Neural progenitor cell (in vitro differentiated cells): ENCODE measurements at regions not wholly inside any gene's neighbourhood (a gene's known extent, or its start where the extent isn't known, plus 50 kb on each side); places are given as distances from the start of the nearest gene placed in this dataset.

ENCODE experiments used
- DNase-seq: peaks from one replicate; pipeline ENCODE4 v3.0.0-alpha.2; 2016; ENCODE audit warnings: low spot score
- H2AFZ ChIP-seq: fragments of 200-600 bp; sonication (generic); replicated peaks from 2 replicates; pipeline ENCODE4 v1.6.1; 2016; ENCODE audit warnings: antibody characterized with exemption
- H3F3A ChIP-seq: fragments of 200-600 bp; sonication (generic); 2 replicates; pipeline ENCODE4 v1.6.1; 2016; ENCODE audit warnings: antibody characterized with exemption, low read depth
- H3K27ac ChIP-seq: fragments of 200-600 bp; sonication (generic); 2 replicates; pipeline ENCODE4 v1.5.1; 2016; ENCODE audit warnings: mild to moderate bottlenecking
- H3K27me3 ChIP-seq: fragments of 200-600 bp; sonication (generic); 2 replicates; pipeline ENCODE4 v1.6.1; 2016; ENCODE audit warnings: mild to moderate bottlenecking, moderate library complexity
- H3K36me3 ChIP-seq: fragments of 200-600 bp; sonication (generic); 2 replicates; pipeline ENCODE4 v1.5.1; 2016
- H3K4me1 ChIP-seq: fragments of 200-600 bp; sonication (generic); 2 replicates; pipeline ENCODE4 v1.6.1; 2016; ENCODE audit warnings: mixed run types
- H3K4me2 ChIP-seq: fragments of 200-600 bp; sonication (generic); 2 replicates; pipeline ENCODE4 v1.6.1; 2016
- H3K4me3 ChIP-seq: fragments of 200-600 bp; sonication (generic); 2 replicates; pipeline ENCODE4 v1.5.1; 2016
- H3K79me2 ChIP-seq: fragments of 200-600 bp; sonication (generic); 2 replicates; pipeline ENCODE4 v1.6.1; 2016; ENCODE audit warnings: low read depth
- H3K9ac ChIP-seq: fragments of 200-600 bp; sonication (generic); 2 replicates; pipeline ENCODE4 v1.6.1; 2016
- H3K9me3 ChIP-seq: fragments of 200-600 bp; sonication (generic); 2 replicates; pipeline ENCODE4 v1.5.1; 2016; ENCODE audit warnings: low read depth
- H4K20me1 ChIP-seq: fragments of 200-600 bp; sonication (generic); 2 replicates; pipeline ENCODE4 v1.6.1; 2016; ENCODE audit warnings: low read depth
- H3K27ac Mint-ChIP-seq: 3 replicates; pipeline ENCODE4 v1.8.0; 2021; ENCODE audit warnings: mixed read lengths
- H3K27me3 Mint-ChIP-seq: 2 replicates; pipeline ENCODE4 v1.8.0; 2022; ENCODE audit warnings: low read depth, mild to moderate bottlenecking, inconsistent platforms, moderate library complexity, mixed read lengths; ENCODE audit not compliant: insufficient read depth
- H3K36me3 Mint-ChIP-seq: 3 replicates; pipeline ENCODE4 v1.8.0; 2021; ENCODE audit warnings: mixed read lengths
- H3K4me1 Mint-ChIP-seq: 3 replicates; pipeline ENCODE4 v1.8.0; 2021; ENCODE audit warnings: mixed read lengths
- H3K4me3 Mint-ChIP-seq: 3 replicates; pipeline ENCODE4 v1.8.0; 2021; ENCODE audit warnings: mild to moderate bottlenecking, moderate library complexity, mixed read lengths
- H3K9me3 Mint-ChIP-seq: 3 replicates; pipeline ENCODE4 v1.8.0; 2020; ENCODE audit warnings: mixed read lengths
- CTCF ChIP-seq: fragments of 200-600 bp; sonication (generic); IDR thresholded peaks from 2 replicates; pipeline ENCODE4 v1.5.1; 2017; ENCODE audit warnings: antibody characterized with exemption, mild to moderate bottlenecking
- EZH2 ChIP-seq: fragments of 200-600 bp; sonication (generic); IDR thresholded peaks from 2 replicates; pipeline ENCODE4 v1.6.1; 2017; ENCODE audit warnings: antibody characterized with exemption, mild to moderate bottlenecking, moderate library complexity
- EZH2phosphoT487 ChIP-seq: fragments of 200-600 bp; sonication (generic); IDR thresholded peaks from 2 replicates; pipeline ENCODE4 v1.6.1; 2017; ENCODE audit warnings: antibody characterized with exemption

DNA sequence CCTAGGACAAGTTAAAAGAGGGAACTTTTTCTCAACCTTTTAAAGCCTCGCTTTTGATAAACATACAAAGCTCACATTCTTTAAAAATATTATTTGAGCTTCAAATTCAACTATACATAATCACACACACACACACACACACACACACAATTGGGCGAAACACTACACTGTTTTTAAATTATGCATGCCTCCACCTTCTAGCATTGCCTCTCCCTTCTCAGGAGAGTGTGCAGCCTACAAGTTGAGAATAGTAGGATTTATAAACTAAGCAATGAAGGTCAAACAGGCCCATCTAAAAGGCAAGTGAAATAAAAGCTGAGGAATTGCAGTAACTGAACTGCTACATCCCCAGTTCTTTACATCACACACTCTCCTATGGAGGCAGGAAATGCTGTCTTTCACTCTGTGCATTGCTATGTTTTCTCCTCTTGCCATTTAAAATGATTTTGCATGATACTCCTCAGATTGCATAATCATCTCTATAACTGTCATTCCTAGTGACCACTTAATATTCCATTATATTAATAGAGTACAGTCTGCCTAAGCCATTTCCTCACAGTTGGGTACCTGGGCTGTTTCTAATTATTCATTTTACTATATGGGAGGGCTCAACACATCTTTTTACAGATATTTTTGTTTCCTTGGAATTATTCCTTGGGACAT, 92.5 kb upstream of the KCNE2 start:
- Histone ChIP-seq H4K20me1 (no peaks in the 10 kb centered on the region), H3K27ac (no peak overlapping the region), H3K4me3 (no peak overlapping the region), H3K79me2 (no peaks in the 10 kb centered on the region), H3K9me3 (no peaks in the 10 kb centered on the region), H3K36me3 (no peaks in the 10 kb centered on the region), H2AFZ (no peak overlapping the region), H3K4me2 (no peak overlapping the region), H3K9ac (no peak overlapping the region), H3K27me3 (no peaks in the 10 kb centered on the region), H3K4me1 (no peaks in the 10 kb centered on the region), H3F3A (no peaks in the 10 kb centered on the region)
- Mint-ChIP-seq H3K36me3 (no peaks in the 10 kb centered on the region), H3K4me3 (no peak overlapping the region), H3K27me3 (peaks cover 4% of the 10 kb centered on the region), H3K9me3 (peaks cover 2% of the 10 kb centered on the region), H3K4me1 (no peaks in the 10 kb centered on the region), H3K27ac (no peak overlapping the region)
- DNase-seq: no peak
- TF ChIP-seq CTCF: no peak
- TF ChIP-seq EZH2phosphoT487: no peak
- TF ChIP-seq EZH2: no peak

GRCh38 chr21:34272321-34272720, 91.5 kb upstream of the KCNE2 start:
- Histone ChIP-seq H3K4me1 (no peaks in the 10 kb centered on the region), H4K20me1 (no peaks in the 10 kb centered on the region), H3K27ac (no peak overlapping the region), H3K9ac (no peak overlapping the region), H3K9me3 (no peaks in the 10 kb centered on the region), H2AFZ (no peak overlapping the region), H3K79me2 (no peaks in the 10 kb centered on the region), H3F3A (no peaks in the 10 kb centered on the region), H3K4me2 (no peak overlapping the region), H3K36me3 (no peaks in the 10 kb centered on the region), H3K27me3 (no peaks in the 10 kb centered on the region), H3K4me3 (no peak overlapping the region)
- Mint-ChIP-seq H3K9me3 (peaks cover 2% of the 10 kb centered on the region), H3K27ac (no peak overlapping the region), H3K27me3 (peaks cover 4% of the 10 kb centered on the region), H3K36me3 (no peaks in the 10 kb centered on the region), H3K4me3 (no peak overlapping the region), H3K4me1 (no peaks in the 10 kb centered on the region)
- DNase-seq: no peak
- no peak for TF ChIP-seq EZH2
- no peak for TF ChIP-seq CTCF
- TF ChIP-seq EZH2phosphoT487: no peak

- H3K36me3 ChIP-seq: no peaks in the 10 kb centered on the region
These were observed 89.8 kb upstream of the KCNE2 start for GRCh38 chr21:34274001-34274400.

More at GRCh38 chr21:34274001-34274400, 89.8 kb upstream of the KCNE2 start:
- TF ChIP-seq CTCF (no peak), EZH2phosphoT487 (no peak), EZH2 (no peak)
- peaks cover 8% of the 10 kb centered on the region for H3K4me1 Mint-ChIP-seq
- Histone ChIP-seq H3K4me2 (no peak overlapping the region), H3K9ac (no peak overlapping the region), H2AFZ (no peak overlapping the region), H3F3A (no peaks in the 10 kb centered on the region), H3K4me3 (no peak overlapping the region), H3K27me3 (no peaks in the 10 kb centered on the region), H3K9me3 (no peaks in the 10 kb centered on the region), H3K79me2 (no peaks in the 10 kb centered on the region), H3K27ac (no peak overlapping the region), H4K20me1 (no peaks in the 10 kb centered on the region), H3K4me1 (no peaks in the 10 kb centered on the region)
- no peak for DNase-seq
- no peaks in the 10 kb centered on the region for H3K36me3 Mint-ChIP-seq
- H3K9me3 Mint-ChIP-seq: no peaks in the 10 kb centered on the region
- no peak overlapping the region for H3K4me3 Mint-ChIP-seq
- no peak overlapping the region for H3K27ac Mint-ChIP-seq
- no peaks in the 10 kb centered on the region for H3K27me3 Mint-ChIP-seq
